HT-29 (cell line): ENCODE measurements at regions not wholly inside any gene's neighbourhood (a gene's known extent, or its start where the extent isn't known, plus 50 kb on each side); places are given as distances from the start of the nearest gene placed in this dataset.
"Not testable (repeated sequence)": the region's sequence is repeated elsewhere in the genome, so short reads cannot be mapped to it uniquely, and the experiment has no call there.

ENCODE experiments used
- DNase-seq: peaks from one replicate; pipeline ENCODE4 v3.0.0-alpha.2; 2015; ENCODE audit warnings: low spot score

DNA sequence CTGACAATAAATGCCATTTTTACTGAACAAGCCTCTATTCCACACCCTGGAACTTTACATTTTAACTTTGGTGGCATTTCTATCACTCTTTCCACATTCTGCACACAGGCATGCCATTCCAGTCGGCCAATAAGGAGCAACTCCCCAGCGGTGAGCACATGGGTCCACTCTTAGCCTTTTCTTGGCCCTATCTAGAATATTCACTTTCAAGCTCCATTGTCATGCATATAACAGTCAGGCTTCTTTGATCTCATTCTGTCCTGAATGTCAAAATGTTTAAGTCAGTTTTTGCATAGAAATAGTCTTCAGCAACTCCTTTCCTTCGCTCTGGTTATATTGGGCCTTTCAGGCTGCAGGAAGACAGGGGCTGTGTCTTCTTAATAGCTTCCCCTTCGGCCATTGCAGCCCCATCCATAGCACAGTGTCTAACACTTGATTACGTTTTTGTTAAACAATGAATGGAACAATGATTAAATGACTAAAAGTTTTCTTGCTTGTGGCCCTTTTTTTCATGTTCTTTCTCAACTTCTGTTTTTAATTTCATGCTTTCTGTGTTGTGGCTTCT, 427.3 kb downstream of the MFSD1 start:
- no peak for DNase-seq

DNA sequence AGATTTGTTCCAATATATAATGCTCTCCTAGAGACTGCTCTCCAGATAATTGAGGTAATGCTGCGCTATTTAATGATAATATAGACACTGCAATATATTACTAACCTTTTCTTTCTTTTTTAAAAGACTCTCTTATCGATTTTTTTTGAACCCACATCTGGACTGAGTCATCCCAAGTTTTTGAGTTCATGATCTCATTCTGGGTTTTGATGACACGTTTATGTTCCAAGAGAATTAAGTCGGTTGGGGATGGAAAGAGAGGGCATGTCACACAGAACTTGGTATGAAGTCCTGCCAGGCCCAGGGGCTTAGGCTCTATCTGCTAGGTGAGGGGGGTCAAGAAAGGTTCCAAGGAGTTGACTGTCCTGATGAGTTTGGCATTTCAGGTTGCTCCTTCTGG, 431.1 kb downstream of the MFSD1 start:
- no peak for DNase-seq

DNA sequence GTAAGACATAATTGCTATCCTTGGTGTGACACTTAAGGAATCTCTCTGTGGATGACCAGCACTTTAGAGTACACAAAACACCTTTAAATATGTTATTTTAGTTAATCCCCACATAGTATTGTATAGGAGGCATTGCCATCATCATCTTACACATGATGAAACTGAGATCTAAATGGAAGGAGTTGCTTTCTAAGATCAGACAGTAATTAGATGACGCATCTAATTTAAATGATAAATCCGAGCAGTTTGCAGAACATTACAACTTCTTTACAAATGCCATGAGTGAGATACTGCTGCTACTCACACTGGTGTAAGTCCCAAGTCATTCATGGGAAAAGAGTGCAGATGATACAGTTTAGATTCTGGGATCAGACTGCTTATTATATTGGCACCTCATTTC, 431.9 kb downstream of the MFSD1 start:
- DNase-seq, result no peak

DNA sequence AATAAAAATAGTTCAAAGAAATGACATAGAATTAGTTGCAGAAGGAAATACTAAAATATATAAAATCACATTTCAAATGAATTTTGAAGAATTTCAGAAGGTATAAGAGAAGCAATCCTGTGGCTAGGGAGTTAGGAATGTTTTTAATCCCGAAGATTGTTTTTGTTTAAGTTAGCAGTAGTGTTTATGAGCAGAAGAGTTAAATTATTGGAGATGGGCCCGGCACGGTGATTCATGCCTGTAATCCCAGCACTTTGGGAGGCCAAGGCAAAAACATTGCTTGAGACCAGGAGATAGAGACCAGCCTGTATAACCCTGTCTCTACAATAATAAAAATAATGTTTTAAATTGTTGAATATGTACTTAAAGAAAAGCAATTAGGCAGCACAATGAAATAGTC, 432.5 kb downstream of the MFSD1 start:
- no peak for DNase-seq

DNA sequence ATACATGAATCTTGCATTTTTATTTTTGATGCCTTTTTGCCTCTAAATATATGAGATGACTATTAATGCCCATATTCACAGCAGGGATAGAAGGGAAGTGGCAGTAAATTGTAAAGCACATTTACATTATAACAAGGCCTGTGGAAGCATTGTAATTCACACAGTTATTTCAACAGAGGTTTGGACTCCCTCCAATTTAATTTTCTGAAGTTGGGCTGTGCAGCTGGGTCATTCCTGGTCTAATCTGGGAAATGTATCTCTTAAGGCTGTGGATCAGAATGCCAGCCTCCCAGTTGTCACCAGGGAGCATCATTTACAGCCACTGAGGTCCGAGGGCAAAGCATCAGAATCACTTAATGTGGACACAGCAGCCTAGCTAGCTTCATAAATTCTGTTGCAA, 434.5 kb downstream of the MFSD1 start:
- DNase-seq, result no peak

DNA sequence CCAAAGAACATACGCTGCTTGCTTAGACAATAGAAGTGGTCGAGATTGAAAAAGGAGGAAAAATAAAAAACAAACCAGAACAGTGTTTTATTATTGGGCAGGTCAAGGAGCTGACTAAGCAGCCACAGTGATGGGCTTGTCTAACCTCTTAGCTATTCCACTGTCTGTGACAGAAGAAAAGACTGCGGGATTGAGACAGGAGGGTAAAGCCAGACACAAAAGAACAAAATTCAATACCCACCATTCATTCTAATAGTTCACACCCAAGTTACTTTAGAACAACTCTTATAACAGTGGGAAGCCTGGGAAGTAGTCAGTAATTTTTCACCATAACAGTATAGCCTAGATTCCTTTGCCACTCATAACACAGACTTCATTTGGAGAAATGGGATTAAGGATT, 435.4 kb downstream of the MFSD1 start:
- DNase-seq, result no peak

DNA sequence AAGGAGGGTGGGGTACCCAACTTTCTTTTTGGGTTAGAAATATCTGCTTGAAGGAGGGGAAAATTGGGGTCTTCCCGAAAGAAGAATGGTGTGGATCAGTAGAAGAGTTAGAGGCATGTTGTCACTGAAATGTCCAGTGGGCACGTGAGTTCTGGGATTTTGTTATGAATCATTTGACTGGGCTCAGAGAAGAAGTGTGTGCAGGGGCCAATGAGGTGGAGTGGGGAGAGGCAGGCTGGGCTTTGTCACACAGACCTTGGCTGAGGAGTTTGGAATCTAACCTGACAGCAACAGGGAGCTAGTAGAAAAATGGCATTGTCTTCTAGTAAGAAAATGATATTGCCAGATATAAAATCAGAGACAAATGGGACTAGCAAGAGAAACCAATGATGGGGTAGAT, 436.8 kb downstream of the MFSD1 start:
- DNase-seq, result no peak

DNA sequence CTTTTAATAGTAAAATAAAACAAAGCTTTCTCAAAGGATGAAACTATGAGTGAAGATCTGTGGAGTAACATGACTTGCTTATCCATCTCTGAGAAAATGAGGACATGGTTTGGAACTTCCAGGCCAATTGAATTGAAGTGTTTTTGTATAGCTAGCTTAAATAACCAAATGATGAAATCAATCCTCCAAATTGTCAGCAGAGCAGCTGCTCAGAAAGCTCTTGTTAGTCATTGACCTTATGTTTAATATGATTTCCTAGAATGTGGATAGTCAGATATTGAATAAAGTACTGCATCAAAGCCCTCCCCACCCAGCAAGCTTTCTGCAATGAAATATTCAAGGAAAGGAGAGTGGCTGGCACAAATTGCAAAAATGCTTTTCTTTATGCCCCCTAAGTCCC, 437.2 kb downstream of the MFSD1 start:
- no peak for DNase-seq

DNA sequence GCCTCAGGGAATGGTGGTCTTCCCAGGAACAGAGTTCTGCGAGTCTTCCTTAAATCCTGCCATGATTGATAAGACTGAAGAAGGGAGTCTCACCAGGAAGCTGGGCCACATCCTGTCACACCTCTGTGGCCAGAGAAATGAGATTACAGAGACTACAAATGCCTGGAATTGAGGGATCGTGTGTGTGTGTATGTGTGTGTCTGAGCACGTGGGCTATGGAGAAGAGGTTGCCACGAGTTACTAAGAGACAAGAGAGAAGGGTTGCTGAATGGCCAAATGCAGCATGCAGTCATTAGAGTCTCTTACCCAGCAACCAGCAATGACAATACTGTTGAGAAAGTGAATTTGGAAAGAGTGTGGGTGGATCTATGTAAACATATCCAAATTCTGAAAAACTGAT, 443.1 kb downstream of the MFSD1 start:
- no peak for DNase-seq

DNA sequence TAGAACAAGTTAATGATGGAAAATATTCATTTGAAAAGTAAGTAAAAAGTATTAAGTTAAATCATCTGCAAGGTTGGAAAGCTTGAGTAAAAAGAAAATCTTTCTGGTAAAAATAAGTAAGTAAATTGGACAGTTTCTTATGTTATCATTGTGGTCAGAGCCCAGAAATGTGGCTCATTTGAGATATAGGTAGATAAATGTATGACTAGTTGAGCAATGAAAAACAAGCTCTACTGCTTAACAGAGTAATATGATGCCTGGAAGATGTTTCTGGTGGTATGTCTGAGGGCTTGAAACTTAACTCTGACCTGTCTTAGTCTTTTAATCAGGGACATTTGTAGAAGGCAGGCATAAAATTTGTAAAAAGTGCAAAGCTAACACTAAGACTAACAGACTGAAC, 444.0 kb downstream of the MFSD1 start:
- DNase-seq, result no peak

DNA sequence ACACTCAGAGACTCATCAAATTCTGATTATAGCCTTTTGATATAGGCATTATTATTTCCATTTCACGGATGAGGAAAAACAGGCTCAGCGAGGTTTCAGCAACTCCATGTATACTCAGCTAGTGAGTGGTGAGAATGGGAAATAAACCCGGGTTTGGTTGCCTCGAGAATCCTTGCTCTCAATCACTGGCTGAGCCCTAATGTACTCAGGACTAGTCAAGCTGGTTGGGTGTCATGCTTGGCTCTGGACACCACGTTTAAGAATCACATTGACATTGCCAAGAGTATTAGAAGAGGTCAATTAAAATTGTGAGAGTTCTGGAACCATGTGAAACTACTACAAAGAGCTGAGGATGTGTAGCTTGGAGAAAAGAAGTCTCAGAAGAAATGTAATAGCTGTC, 444.5 kb downstream of the MFSD1 start:
- DNase-seq, result peak; percentile 51

DNA sequence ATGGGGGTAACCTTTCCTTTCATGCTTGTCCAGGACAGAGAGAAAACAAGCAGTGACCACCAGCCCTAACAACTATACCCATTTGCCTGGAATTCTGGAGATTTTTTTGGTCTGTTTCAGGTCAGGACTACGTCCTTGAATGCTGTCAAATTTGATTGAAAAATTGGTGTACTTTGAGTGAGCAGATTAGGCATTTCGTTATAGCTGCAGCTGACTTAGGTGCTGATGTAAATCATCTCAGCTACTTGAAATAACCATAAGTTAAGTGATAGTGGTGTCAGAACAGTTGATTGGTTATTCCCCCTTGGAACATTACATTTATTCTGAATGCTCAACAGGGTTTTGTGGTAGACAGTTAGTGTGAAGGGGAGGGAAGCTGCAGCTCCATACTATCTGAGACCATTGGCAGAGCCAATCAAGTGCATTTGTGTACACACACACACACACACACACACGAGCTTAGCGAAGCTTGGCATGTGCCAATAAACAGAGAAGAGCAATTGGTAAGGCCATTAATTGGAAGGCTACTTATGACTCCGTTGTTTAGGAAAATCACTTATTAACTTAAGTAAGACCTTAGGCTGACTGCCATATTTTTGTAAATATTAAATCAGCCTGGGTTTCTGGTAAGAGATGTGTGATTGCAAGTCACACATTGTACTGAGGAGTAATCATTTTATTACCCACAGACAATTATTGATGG, 447.8 kb downstream of the MFSD1 start:
- DNase-seq, result no peak

DNA sequence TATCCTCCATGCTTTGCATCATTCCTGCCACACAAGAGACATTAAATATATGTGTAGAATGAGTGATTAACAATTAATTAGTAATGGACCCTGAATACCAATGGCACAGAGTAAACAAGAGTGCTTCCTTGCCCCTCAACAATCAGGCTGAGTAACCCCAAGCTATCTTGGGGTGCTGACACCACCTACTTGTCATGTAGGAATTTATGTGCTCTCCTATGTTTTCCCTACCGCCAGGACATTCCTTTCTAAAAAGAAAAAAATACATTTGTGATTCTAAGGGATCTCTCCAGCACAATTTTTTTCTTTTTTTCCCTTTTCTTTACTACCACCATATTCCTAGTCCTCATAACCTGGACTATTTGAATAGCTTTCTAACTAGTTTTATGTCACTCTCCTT, 449.1 kb downstream of the MFSD1 start:
- no peak for DNase-seq

DNA sequence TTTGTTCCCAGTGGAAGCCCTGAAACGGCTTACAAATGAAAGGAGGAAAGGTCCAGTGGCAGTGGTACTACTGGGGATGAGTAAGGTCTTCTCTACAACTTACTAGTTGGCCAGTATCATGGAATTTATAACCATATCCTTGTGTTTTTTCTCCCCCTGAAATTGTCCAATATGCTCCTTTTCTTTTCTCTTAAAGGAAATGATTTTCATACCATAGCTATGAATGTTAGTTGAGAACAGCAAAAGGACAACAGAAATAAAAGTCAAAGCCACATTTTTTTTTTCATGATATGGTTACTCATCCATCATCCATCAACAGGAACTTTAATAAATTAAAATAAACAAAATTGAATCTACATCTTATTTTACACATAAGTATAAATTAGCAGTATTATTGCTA, 450.4 kb downstream of the MFSD1 start:
- no peak for DNase-seq

DNA sequence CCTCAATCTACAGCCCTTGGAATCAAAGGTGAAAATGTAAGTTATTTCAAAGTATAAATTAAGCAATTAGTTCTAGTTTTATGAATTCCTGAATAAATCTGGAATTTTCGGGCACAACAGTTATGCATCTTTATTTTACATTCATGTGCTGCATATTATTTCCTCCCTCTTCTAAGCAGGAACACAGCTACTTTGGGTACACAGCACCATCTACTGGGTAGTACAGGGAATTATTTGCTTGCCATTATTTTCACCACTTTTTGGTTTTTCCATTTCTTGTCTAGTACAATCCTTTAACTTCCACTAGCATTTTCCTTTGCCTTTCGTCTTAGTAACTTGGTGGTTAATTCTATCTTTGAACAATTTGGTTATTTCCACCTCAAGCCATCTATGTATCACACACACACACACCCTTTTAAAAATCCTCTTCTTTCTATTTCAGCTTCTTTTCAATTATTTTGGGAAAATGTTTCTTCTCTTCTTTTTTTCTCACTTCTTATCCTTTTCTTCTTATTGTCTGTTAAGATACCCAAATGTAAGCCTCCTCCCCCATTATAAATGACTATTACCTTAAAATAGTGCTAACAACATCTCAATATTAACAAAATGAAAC, 451.0 kb downstream of the MFSD1 start:
- DNase-seq, result peak; percentile 80

DNA sequence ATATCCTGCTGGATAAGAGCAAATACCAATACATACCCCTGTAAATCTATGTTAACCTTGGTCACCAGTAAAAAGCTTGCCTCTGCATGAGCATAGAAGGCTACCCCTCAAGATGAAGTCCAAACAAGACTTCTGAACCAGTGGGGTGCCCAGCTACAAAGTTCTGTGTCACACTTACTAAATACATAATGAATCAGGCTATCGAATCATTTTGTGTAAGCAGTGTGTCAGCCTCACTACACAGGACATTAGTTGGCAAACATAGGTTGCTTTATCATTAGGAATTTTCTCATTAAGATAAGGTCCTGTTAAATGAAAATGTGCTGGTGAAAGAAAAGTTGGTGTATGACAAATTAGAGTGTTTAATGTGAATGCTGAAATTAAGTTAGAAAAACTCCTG, 452.0 kb downstream of the MFSD1 start:
- DNase-seq, result no peak

DNA sequence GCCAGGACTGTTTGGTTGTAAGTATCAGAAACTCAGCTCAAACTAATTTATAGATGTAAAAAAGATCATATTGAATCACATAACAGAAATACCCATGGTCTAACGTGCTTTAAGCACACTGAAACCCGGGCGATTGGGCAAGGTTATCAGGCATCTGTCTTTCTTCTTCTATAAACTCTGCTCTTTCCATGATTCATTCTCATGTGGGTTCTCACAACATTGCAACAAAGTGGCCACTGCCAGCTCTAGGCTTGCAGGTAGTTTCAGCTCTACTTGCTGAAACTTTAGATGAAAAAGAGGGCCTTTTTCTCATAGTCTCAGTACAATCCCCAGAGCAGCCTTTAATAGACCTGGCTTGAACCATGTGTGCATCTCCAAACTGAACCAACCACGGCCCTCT, 456.1 kb downstream of the MFSD1 start:
- DNase-seq, result no peak

DNA sequence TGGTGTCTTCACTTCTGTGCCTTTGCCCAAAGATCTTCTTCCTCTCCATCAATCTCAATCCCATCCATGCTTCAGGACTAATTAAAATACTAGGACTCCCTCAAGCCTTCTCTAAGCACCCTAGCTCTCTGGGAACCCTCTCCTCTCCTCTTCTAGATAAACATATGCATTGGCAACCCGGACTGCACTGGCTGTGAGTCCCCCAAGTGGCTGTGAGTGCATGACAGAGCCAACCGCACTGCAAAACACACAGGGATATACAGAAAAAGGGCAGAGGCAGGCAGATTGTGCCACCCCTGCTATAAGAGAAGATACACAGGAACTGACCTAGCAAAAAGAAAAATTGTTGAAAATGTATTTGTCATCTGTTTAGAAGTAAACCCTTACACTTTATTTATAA, 457.1 kb downstream of the MFSD1 start:
- no peak for DNase-seq

DNA sequence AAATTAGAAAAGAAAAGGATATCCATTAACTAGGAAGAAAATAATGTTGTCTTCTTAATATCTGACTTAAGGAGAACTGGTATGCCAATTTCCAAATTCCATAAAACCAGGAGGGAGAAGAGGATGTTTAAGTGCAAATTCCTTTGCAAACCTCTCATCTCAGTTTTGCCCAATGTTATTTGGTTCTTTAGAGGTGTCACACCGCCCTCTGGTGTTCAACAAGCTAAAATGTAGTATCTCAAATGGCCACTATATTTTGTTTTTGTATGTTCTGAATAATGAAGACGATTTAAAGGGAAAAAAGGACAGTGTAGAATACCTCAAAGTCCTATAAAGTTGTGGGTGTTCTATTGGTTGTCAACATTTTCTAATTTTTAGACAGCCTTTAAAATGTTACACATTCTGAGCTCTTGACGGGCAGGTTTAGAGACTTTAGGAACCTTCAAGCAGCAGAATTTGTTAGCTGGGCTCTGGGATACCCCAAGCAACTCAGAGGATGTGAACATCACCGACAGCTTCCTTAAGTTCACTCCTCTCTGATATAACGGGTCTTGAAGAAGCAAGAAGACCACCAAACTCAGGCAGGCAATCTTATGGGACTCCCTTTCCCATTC, 458.3 kb downstream of the MFSD1 start:
- DNase-seq, result peak; percentile 83

DNA sequence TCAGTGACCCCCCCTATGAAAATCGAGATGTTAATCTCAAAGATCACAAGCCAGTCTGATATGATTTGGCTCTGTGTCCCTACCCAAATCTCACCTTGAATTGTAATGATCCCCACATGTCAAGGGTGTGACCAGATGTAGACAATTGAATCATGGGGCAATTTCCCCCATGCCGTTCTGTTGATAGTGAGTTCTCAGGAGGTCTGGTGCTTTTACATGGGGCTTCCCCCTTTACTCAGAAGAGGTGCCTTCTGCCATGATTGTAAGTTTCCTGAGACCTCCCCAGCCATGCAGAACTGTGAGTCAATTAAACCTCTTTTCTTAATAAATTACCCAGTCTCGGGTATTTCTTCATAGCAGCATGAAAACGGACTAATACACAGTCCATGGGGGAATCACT, 459.5 kb downstream of the MFSD1 start:
- not testable (repeated sequence) for DNase-seq

DNA sequence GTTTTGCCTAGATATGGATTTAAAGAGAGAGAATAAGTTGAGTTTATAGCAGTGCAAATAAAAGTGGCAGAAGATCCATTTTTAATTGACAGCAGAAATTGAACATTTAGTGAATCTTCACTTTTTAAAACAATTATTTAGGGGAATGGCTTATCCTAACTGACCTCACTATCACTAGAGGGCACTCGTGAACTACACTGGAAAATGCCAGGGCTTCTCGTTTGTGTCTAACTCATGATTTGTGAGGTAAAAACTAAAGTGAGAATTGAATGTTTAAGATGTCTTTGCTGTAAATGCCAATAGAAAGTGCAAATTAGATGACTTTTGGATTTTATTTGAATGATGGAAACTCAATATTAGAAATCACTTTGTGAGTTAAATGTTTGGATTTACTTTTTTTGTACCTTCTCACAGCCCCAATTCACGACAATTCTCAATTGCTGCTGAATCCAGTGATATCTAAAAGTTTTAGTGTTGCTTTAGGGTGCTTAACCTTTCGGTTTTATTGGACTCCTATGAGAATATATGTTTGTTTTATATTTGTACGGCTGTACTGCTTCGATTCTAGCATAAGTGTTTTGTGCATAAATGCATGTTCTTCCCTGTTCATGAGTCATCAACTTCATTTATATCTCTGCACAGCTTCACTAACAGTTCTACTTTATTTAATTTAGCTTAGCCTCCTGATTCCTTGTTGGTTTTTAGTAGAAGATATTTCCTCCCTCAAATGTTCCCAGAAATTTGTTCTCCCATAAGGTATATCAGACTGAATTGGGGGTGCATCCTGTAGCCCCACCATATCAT, 462.1 kb downstream of the MFSD1 start:
- DNase-seq, result peak; percentile 71

DNA sequence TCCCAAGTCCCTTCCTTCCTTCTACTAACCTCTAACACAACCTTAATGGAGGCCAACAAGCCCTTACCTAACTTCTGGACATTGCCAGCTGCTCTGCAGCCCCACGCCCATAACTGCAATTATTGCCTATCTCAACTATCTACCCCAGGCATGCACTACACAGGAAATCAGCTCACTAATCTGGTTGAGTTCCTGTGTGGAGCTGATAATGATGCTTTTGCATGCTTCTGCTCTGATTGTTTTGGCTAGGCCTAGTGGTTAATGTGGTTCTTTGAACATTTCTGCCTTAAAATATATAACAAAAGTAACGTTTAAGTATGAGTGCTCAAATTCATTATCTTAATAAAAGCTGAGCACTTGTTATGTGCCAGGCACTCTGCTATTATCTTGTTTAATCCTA, 463.9 kb downstream of the MFSD1 start:
- no peak for DNase-seq
